ENCODE measurements at regions not wholly inside any gene's neighbourhood (a gene's known extent, or its start where the extent isn't known, plus 50 kb on each side); places are given as distances from the start of the nearest gene placed in this dataset.

DNA sequence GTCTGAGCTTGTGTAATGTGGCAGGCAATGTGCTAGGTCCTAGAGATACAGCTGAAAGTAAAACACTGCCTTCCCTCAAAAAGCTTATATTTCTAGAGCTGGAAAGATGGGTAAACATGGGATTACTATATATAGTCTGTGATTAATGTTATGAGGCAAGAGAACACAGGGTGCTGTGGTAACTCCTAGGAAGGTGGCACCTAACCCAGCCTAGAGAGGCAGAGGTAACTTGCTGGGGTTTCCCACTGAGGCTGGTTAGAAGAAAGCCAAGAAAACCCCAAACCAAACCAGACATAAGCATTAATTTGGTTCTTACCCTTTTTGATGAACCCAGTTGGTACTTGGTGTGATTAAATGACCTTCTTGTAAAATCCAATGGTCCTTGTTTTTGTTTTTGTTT is 315.0 kb downstream of the PPP1R2C start:
- TF ChIP-seq, protein P1, sequence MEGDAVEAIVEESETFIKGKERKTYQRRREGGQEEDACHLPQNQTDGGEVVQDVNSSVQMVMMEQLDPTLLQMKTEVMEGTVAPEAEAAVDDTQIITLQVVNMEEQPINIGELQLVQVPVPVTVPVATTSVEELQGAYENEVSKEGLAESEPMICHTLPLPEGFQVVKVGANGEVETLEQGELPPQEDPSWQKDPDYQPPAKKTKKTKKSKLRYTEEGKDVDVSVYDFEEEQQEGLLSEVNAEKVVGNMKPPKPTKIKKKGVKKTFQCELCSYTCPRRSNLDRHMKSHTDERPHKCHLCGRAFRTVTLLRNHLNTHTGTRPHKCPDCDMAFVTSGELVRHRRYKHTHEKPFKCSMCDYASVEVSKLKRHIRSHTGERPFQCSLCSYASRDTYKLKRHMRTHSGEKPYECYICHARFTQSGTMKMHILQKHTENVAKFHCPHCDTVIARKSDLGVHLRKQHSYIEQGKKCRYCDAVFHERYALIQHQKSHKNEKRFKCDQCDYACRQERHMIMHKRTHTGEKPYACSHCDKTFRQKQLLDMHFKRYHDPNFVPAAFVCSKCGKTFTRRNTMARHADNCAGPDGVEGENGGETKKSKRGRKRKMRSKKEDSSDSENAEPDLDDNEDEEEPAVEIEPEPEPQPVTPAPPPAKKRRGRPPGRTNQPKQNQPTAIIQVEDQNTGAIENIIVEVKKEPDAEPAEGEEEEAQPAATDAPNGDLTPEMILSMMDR (IDR thresholded peaks at IDR 0.05; ENCODE audit: insufficient read depth, missing control alignments): no peak
- FAIRE-seq (no peak), DNase-seq (ENCODE audit: insufficient read length, low spot score) (no peak)

GRCh38 chrX:42460706-42461105 is 317.3 kb downstream of the PPP1R2C start:
- no peak for DNase-seq (ENCODE audit: insufficient read length, low spot score)
- TF ChIP-seq, protein P1 (IDR thresholded peaks at IDR 0.05; ENCODE audit: insufficient read depth, missing control alignments): no peak
- FAIRE-seq: no peak

DNA sequence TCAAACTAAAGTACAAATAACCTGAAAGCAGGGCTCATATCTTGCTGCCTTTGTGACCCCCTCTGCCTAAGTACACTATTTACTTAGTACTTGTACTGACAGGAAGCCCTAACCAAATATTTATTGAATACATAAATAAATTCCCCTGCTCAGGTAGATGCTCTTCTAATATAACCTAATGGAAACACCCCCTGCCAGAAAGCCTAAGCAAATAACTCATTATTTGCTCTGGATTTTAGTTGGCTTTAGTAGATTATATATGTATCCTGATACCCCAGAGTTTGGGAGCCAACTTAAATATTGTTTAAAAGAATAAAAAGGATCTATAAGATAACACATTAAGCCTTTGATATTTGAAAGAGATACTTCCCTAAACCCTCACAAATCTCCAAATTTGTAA is 318.2 kb downstream of the PPP1R2C start:
- FAIRE-seq (no peak), DNase-seq (ENCODE audit: insufficient read length, low spot score) (no peak)
- TF ChIP-seq, protein P1 (IDR thresholded peaks at IDR 0.05; ENCODE audit: insufficient read depth, missing control alignments): no peak

DNA sequence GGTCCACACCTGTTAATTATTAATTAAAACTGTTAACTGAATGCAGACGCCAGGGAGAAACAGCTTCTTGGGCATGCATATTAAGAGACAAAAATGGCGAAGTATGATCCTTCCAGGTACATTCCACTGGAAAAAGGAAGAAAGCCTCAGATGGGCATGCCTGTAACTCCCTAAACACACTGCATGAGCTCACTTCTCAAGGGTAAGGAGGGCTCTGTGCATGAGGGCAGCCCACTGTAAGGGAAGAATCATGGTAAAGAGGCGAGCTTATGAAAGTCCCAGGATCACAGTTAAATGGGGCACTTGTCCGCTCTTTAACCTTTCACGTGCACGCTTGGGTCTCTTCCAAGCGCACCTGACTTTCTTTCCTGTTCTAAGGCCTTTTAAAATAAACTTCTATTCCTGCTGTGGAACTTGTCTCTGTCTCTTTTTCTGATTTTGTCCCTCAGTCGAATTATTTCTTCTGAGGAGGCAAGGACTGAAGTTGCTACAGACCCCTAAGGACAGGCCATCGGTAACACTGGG is 321.7 kb downstream of the PPP1R2C start:
- no peak for FAIRE-seq
- TF ChIP-seq, protein P1 (IDR thresholded peaks at IDR 0.05; ENCODE audit: insufficient read depth, missing control alignments): no peak
- no peak for DNase-seq (ENCODE audit: insufficient read length, low spot score)

GRCh38 chrX:42450228-42450627 is 327.7 kb downstream of the PPP1R2C start:
- no peak for FAIRE-seq
- DNase-seq (ENCODE audit: insufficient read length, low spot score): no peak
- TF ChIP-seq, protein P1 (IDR thresholded peaks at IDR 0.05; ENCODE audit: insufficient read depth, missing control alignments): no peak

GRCh38 chrX:42443267-42443666 is 334.7 kb downstream of the PPP1R2C start:
- DNase-seq (ENCODE audit: insufficient read length, low spot score): no peak
- TF ChIP-seq, protein P1 (IDR thresholded peaks at IDR 0.05; ENCODE audit: insufficient read depth, missing control alignments): no peak
- FAIRE-seq: no peak

DNA sequence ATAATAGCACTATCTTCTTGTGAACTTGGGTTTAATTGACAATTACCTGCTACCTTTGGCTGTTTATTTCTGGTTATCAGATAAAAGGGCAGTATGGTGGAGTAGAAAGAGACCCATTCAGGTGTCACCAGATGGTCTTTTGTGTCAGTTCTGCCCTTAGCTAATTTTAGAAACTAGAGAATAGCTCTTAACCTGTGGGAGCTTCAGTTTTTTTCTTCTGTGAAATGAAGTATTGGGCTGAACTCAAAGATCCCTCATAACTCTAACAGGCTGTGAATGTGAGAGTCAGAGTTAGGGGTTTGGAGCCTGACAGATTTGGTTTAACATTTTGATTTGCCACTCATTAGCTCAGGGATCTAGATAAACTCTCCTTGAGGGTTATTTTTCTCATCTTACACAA is 335.2 kb downstream of the PPP1R2C start:
- DNase-seq (ENCODE audit: insufficient read length, low spot score): no peak
- FAIRE-seq: no peak
- TF ChIP-seq, protein P1 (IDR thresholded peaks at IDR 0.05; ENCODE audit: insufficient read depth, missing control alignments): no peak
